Brain pericyte (primary cell): ENCODE measurements at regions not wholly inside any gene's neighbourhood (a gene's known extent, or its start where the extent isn't known, plus 50 kb on each side); places are given as distances from the start of the nearest gene placed in this dataset.

Source experiments
- DNase-seq: peaks from one replicate; pipeline ENCODE4 v3.0.0-alpha.2; 2012; ENCODE audit warnings: low read depth, low spot score

- DNase-seq: no peak
These were observed 61.6 kb upstream of the RPS23 start for GRCh38 chr5:82339792-82340191.

GRCh38 chr5:82338771-82339373, 60.7 kb upstream of the RPS23 start:
- DNase-seq: no peak

GRCh38 chr5:82336959-82337351, 58.8 kb upstream of the RPS23 start:
- DNase-seq: no peak

GRCh38 chr5:82336226-82336958, 58.2 kb upstream of the RPS23 start:
- no peak for DNase-seq

- DNase-seq: no peak
These were observed 57.7 kb upstream of the RPS23 start for GRCh38 chr5:82335806-82336205.

GRCh38 chr5:82334856-82335255, 56.7 kb upstream of the RPS23 start:
- no peak for DNase-seq

GRCh38 chr5:82334085-82334692, 56.0 kb upstream of the RPS23 start:
- no peak for DNase-seq

- DNase-seq: no peak
These were observed 54.9 kb upstream of the RPS23 start for GRCh38 chr5:82332886-82333615.

- DNase-seq: no peak
These were observed 54.1 kb upstream of the RPS23 start for GRCh38 chr5:82332064-82332855.

GRCh38 chr5:82331557-82331956, 53.4 kb upstream of the RPS23 start:
- no peak for DNase-seq

- DNase-seq: no peak
These were observed 52.5 kb upstream of the RPS23 start for GRCh38 chr5:82330530-82331270.

- no peak for DNase-seq
These were observed 51.2 kb upstream of the RPS23 start for GRCh38 chr5:82329393-82329792.
